ENCODE measurements at regions not wholly inside any gene's neighbourhood (a gene's known extent, or its start where the extent isn't known, plus 50 kb on each side); places are given as distances from the start of the nearest gene placed in this dataset.
A peak's percentile ranks its signal among the peaks of the same experiment; 100 is the strongest.
"Not testable (repeated sequence)": the region's sequence is repeated elsewhere in the genome, so short reads cannot be mapped to it uniquely, and the experiment has no call there.

- DNase-seq (ENCODE audit: low read depth, low spot score) = no peak
Measured at GRCh38 chr3:17840651-17841050, 98.2 kb upstream of the TBC1D5 start.

GRCh38 chr3:17840126-17840525, 97.7 kb upstream of the TBC1D5 start:
- DNase-seq (ENCODE audit: low read depth, low spot score) = no peak

GRCh38 chr3:17836919-17837318, 94.5 kb upstream of the TBC1D5 start:
- no peak for DNase-seq (ENCODE audit: low read depth, low spot score)

- DNase-seq (ENCODE audit: low read depth, low spot score) = no peak
Measured at GRCh38 chr3:17836092-17836491, 93.7 kb upstream of the TBC1D5 start.

GRCh38 chr3:17833786-17834559, 91.5 kb upstream of the TBC1D5 start:
- DNase-seq (ENCODE audit: low read depth, low spot score) = no peak

- no peak for DNase-seq (ENCODE audit: low read depth, low spot score)
Measured at GRCh38 chr3:17832016-17832415, 89.6 kb upstream of the TBC1D5 start.

GRCh38 chr3:17831366-17831765, 88.9 kb upstream of the TBC1D5 start:
- no peak for DNase-seq (ENCODE audit: low read depth, low spot score)

GRCh38 chr3:17830788-17831187, 88.4 kb upstream of the TBC1D5 start:
- DNase-seq (ENCODE audit: low read depth, low spot score) = no peak

- no peak for DNase-seq (ENCODE audit: low read depth, low spot score)
Measured at GRCh38 chr3:17828388-17828787, 86.0 kb upstream of the TBC1D5 start.

- no peak for DNase-seq (ENCODE audit: low read depth, low spot score)
Measured at GRCh38 chr3:17825298-17825697, 82.9 kb upstream of the TBC1D5 start.

- no peak for DNase-seq (ENCODE audit: low read depth, low spot score)
Measured at GRCh38 chr3:17823816-17824215, 81.4 kb upstream of the TBC1D5 start.

GRCh38 chr3:17823036-17823435, 80.6 kb upstream of the TBC1D5 start:
- no peak for DNase-seq (ENCODE audit: low read depth, low spot score)

GRCh38 chr3:17820704-17821103, 78.3 kb upstream of the TBC1D5 start:
- DNase-seq (ENCODE audit: low read depth, low spot score) = no peak

- DNase-seq (ENCODE audit: low read depth, low spot score) = no peak
Measured at GRCh38 chr3:17820275-17820674, 77.8 kb upstream of the TBC1D5 start.

- not testable (repeated sequence) for DNase-seq (ENCODE audit: low read depth, low spot score)
Measured at GRCh38 chr3:17817973-17818372, 75.5 kb upstream of the TBC1D5 start.

GRCh38 chr3:17817545-17817944, 75.1 kb upstream of the TBC1D5 start:
- no peak for DNase-seq (ENCODE audit: low read depth, low spot score)

- not testable (repeated sequence) for DNase-seq (ENCODE audit: low read depth, low spot score)
Measured at GRCh38 chr3:17816839-17817238, 74.4 kb upstream of the TBC1D5 start.

- DNase-seq (ENCODE audit: low read depth, low spot score) = not testable (repeated sequence)
Measured at GRCh38 chr3:17812328-17812727, 69.9 kb upstream of the TBC1D5 start.

GRCh38 chr3:17811646-17812045, 69.2 kb upstream of the TBC1D5 start:
- DNase-seq (ENCODE audit: low read depth, low spot score) = no peak

GRCh38 chr3:17810759-17811158, 68.3 kb upstream of the TBC1D5 start:
- DNase-seq (ENCODE audit: low read depth, low spot score) = no peak

GRCh38 chr3:17808994-17809393, 66.6 kb upstream of the TBC1D5 start:
- no peak for DNase-seq (ENCODE audit: low read depth, low spot score)

- no peak for DNase-seq (ENCODE audit: low read depth, low spot score)
Measured at GRCh38 chr3:17806876-17807275, 64.4 kb upstream of the TBC1D5 start.

- no peak for DNase-seq (ENCODE audit: low read depth, low spot score)
Measured at GRCh38 chr3:17806201-17806600, 63.8 kb upstream of the TBC1D5 start.

- DNase-seq (ENCODE audit: low read depth, low spot score) = peak; percentile 48
Measured at GRCh38 chr3:17805461-17805940, 63.1 kb upstream of the TBC1D5 start.

Measured in ELF-1 (cell line).